Activated CD8-positive, alpha-beta memory T cell treated with anti-CD3 and anti-CD28 coated beads for 1 hour (primary cell): ENCODE measurements at regions not wholly inside any gene's neighbourhood (a gene's known extent, or its start where the extent isn't known, plus 50 kb on each side); places are given as distances from the start of the nearest gene placed in this dataset.

ENCODE experiments used
- DNase-seq, 2 donors: peaks; one replicate each; pipeline ENCODE4 v3.0.0-alpha.2; 2020; ENCODE audit warnings: low read depth in 1 of 2; ENCODE audit errors: extremely low read depth in 1 of 2

- no peak for DNase-seq
These were observed 352.2 kb upstream of the CPEB2 start for GRCh38 chr4:14650127-14650526.

- DNase-seq, result no peak
These were observed 349.8 kb upstream of the CPEB2 start for GRCh38 chr4:14652522-14652921.

- DNase-seq, result no peak
These were observed 348.9 kb upstream of the CPEB2 start for GRCh38 chr4:14653338-14653737.

- DNase-seq, result no peak
These were observed 343.0 kb upstream of the CPEB2 start for GRCh38 chr4:14659286-14659685.

GRCh38 chr4:14667624-14668151, 334.6 kb upstream of the CPEB2 start:
- DNase-seq, result no peak

- DNase-seq, result no peak
These were observed 334.0 kb upstream of the CPEB2 start for GRCh38 chr4:14668296-14668695.

- no peak for DNase-seq
These were observed 332.9 kb upstream of the CPEB2 start for GRCh38 chr4:14669371-14669770.

GRCh38 chr4:14671146-14671545, 331.1 kb upstream of the CPEB2 start:
- no peak for DNase-seq

- DNase-seq, result no peak
These were observed 326.8 kb upstream of the CPEB2 start for GRCh38 chr4:14675279-14675985.

GRCh38 chr4:14679906-14680305, 322.4 kb upstream of the CPEB2 start:
- no peak for DNase-seq

GRCh38 chr4:14681330-14681729, 321.0 kb upstream of the CPEB2 start:
- no peak for DNase-seq

GRCh38 chr4:14693728-14694127, 308.6 kb upstream of the CPEB2 start:
- no peak for DNase-seq

GRCh38 chr4:14695095-14695845, 307.0 kb upstream of the CPEB2 start:
- no peak for DNase-seq

- no peak for DNase-seq
These were observed 302.2 kb upstream of the CPEB2 start for GRCh38 chr4:14700083-14700482.

GRCh38 chr4:14700544-14700943, 301.7 kb upstream of the CPEB2 start:
- no peak for DNase-seq

GRCh38 chr4:14701389-14701788, 300.9 kb upstream of the CPEB2 start:
- DNase-seq, result no peak

GRCh38 chr4:14701896-14702295, 300.4 kb upstream of the CPEB2 start:
- no peak for DNase-seq

- no peak for DNase-seq
These were observed 293.7 kb upstream of the CPEB2 start for GRCh38 chr4:14708574-14708973.

- no peak for DNase-seq
These were observed 291.0 kb upstream of the CPEB2 start for GRCh38 chr4:14711259-14711658.

GRCh38 chr4:14716691-14717090, 285.6 kb upstream of the CPEB2 start:
- no peak for DNase-seq

- no peak for DNase-seq
These were observed 283.2 kb upstream of the CPEB2 start for GRCh38 chr4:14719053-14719452.

GRCh38 chr4:14726441-14726840, 275.8 kb upstream of the CPEB2 start:
- DNase-seq, result no peak
